ENCODE measurements at regions not wholly inside any gene's neighbourhood (a gene's known extent, or its start where the extent isn't known, plus 50 kb on each side); places are given as distances from the start of the nearest gene placed in this dataset.

DNA sequence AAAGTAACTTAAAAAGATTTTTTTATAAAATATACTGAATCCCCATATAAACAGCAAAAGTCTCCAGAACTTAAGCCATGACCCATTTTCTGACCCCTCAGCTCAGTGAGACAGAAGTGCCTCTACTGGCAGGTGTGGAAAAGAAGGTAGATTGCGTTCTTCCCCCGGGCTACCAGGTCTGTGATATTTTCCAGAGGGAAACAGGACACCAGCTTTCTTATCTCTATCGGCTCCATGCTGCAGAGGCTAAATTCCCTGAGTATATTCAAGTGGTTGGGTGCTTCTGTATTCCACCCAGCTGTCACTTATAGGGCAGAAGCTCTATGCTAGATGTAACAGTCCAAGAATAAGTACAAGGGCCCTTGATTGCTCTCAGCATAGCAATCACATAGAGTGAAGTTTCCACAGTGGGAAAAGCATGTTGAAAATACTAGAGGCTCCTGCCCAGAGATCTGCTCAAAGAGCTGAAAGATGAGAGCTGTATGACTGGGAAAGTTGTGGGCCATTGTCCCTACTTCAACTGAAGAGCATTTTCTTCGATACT, 687.3 kb downstream of the CDH11 start:
- H3K27me3 ChIP-seq (ENCODE audit: insufficient read depth, low read length): no peaks in the 10 kb centered on the region
- no peaks in the 10 kb centered on the region for H3K79me2 ChIP-seq (ENCODE audit: insufficient read depth, low read length)
- DNase-seq (ENCODE audit: insufficient read length, low spot score, missing footprints): no peak
- no peaks in the 10 kb centered on the region for H4K20me1 ChIP-seq (ENCODE audit: insufficient read depth, low read length)
- no peaks in the 10 kb centered on the region for H3K36me3 ChIP-seq (ENCODE audit: insufficient read depth, low read length)
- H3K4me2 ChIP-seq (ENCODE audit: insufficient read depth, low read length): no peak overlapping the region
- H3K27ac ChIP-seq (ENCODE audit: low read depth, low read length): no peak overlapping the region
- H3K4me3 ChIP-seq (ENCODE audit: insufficient read depth, low read length): no peak overlapping the region
- H3K9me3 ChIP-seq (ENCODE audit: low read depth, low read length): no peaks in the 10 kb centered on the region
- no peak overlapping the region for H2AFZ ChIP-seq (ENCODE audit: low read length)
- no peak for TF ChIP-seq CTCF (IDR thresholded peaks at IDR 0.05; ENCODE audit: extremely low read depth, low read depth, low read length)
- H3K4me1 ChIP-seq (ENCODE audit: insufficient read depth, low read length): peaks cover under 1% of the 10 kb centered on the region

GRCh38 chr16:64428463-64429113, 693.3 kb downstream of the CDH11 start:
- Histone ChIP-seq H3K27me3 (ENCODE audit: insufficient read depth, low read length) (no peaks in the 10 kb centered on the region), H3K4me1 (ENCODE audit: insufficient read depth, low read length) (peaks cover 9% of the 10 kb centered on the region), H4K20me1 (ENCODE audit: insufficient read depth, low read length) (no peaks in the 10 kb centered on the region), H3K27ac (ENCODE audit: low read depth, low read length) (no peak overlapping the region), H3K4me3 (ENCODE audit: insufficient read depth, low read length) (no peak overlapping the region), H3K36me3 (ENCODE audit: insufficient read depth, low read length) (no peaks in the 10 kb centered on the region), H3K4me2 (ENCODE audit: insufficient read depth, low read length) (no peak overlapping the region), H3K9me3 (ENCODE audit: low read depth, low read length) (no peaks in the 10 kb centered on the region), H3K79me2 (ENCODE audit: insufficient read depth, low read length) (no peaks in the 10 kb centered on the region), H2AFZ (ENCODE audit: low read length) (no peak overlapping the region)
- peak; percentile 44 for DNase-seq (ENCODE audit: insufficient read length, low spot score, missing footprints)
- no peak for TF ChIP-seq CTCF (IDR thresholded peaks at IDR 0.05; ENCODE audit: extremely low read depth, low read depth, low read length)

GRCh38 chr16:64426131-64426666, 695.7 kb downstream of the CDH11 start:
- no peak for TF ChIP-seq CTCF (IDR thresholded peaks at IDR 0.05; ENCODE audit: extremely low read depth, low read depth, low read length)
- Histone ChIP-seq H3K9me3 (ENCODE audit: low read depth, low read length) (no peaks in the 10 kb centered on the region), H3K4me3 (ENCODE audit: insufficient read depth, low read length) (no peak overlapping the region), H3K79me2 (ENCODE audit: insufficient read depth, low read length) (no peaks in the 10 kb centered on the region), H3K4me2 (ENCODE audit: insufficient read depth, low read length) (no peak overlapping the region), H3K27me3 (ENCODE audit: insufficient read depth, low read length) (no peaks in the 10 kb centered on the region), H3K36me3 (ENCODE audit: insufficient read depth, low read length) (no peaks in the 10 kb centered on the region), H2AFZ (ENCODE audit: low read length) (no peak overlapping the region), H3K27ac (ENCODE audit: low read depth, low read length) (no peak overlapping the region), H4K20me1 (ENCODE audit: insufficient read depth, low read length) (no peaks in the 10 kb centered on the region), H3K4me1 (ENCODE audit: insufficient read depth, low read length) (peaks cover 9% of the 10 kb centered on the region)
- DNase-seq (ENCODE audit: insufficient read length, low spot score, missing footprints): no peak

DNA sequence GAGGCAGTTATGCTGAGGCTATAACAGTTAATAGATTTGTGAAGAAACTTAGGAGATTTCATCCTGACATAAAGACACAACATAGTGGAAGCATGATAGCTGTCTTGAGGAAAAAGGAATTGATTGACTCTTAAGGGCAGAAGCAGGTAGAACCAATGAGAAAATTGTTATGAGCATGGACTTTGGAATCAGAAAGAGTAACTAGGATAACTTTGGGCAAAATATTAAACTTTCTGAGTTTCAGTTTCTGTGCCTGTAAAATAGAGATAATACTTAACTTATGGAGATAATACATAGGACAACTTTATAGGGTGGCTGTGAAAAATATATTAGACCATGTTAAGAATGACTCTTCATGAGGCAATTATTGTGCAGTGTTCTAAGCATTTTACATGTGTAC, 696.5 kb downstream of the CDH11 start:
- H4K20me1 ChIP-seq (ENCODE audit: insufficient read depth, low read length): no peaks in the 10 kb centered on the region
- H3K79me2 ChIP-seq (ENCODE audit: insufficient read depth, low read length): no peaks in the 10 kb centered on the region
- no peak overlapping the region for H3K4me3 ChIP-seq (ENCODE audit: insufficient read depth, low read length)
- no peak for DNase-seq (ENCODE audit: insufficient read length, low spot score, missing footprints)
- H3K27me3 ChIP-seq (ENCODE audit: insufficient read depth, low read length): no peaks in the 10 kb centered on the region
- no peak overlapping the region for H3K4me2 ChIP-seq (ENCODE audit: insufficient read depth, low read length)
- TF ChIP-seq CTCF (IDR thresholded peaks at IDR 0.05; ENCODE audit: extremely low read depth, low read depth, low read length): no peak
- H3K27ac ChIP-seq (ENCODE audit: low read depth, low read length): no peak overlapping the region
- no peak overlapping the region for H2AFZ ChIP-seq (ENCODE audit: low read length)
- no peaks in the 10 kb centered on the region for H3K9me3 ChIP-seq (ENCODE audit: low read depth, low read length)
- H3K4me1 ChIP-seq (ENCODE audit: insufficient read depth, low read length): peaks cover 9% of the 10 kb centered on the region
- H3K36me3 ChIP-seq (ENCODE audit: insufficient read depth, low read length): no peaks in the 10 kb centered on the region

All from osteoblast (primary cell).